IPS-18a (cell line): ENCODE measurements at regions not wholly inside any gene's neighbourhood (a gene's known extent, or its start where the extent isn't known, plus 50 kb on each side); places are given as distances from the start of the nearest gene placed in this dataset.
"Not testable (repeated sequence)": the region's sequence is repeated elsewhere in the genome, so short reads cannot be mapped to it uniquely, and the experiment has no call there.

Experiments
- H3K27ac ChIP-seq: one replicate; pipeline ENCODE4 v1.5.1; 2013; ENCODE audit warnings: low read length
- H3K27me3 ChIP-seq: one replicate; pipeline ENCODE4 v1.6.1; 2013; ENCODE audit warnings: mild to moderate bottlenecking, low read length; ENCODE audit not compliant: control insufficient read depth, insufficient read depth
- H3K36me3 ChIP-seq: one replicate; pipeline ENCODE4 v1.6.1; 2013; ENCODE audit warnings: low read depth, low read length; ENCODE audit not compliant: control insufficient read depth
- H3K4me1 ChIP-seq: one replicate; pipeline ENCODE4 v1.6.1; 2013; ENCODE audit warnings: low read depth, low read length; ENCODE audit not compliant: control insufficient read depth
- H3K4me3 ChIP-seq: one replicate; pipeline ENCODE4 v1.5.1; 2013; ENCODE audit warnings: low read length
- H3K9ac ChIP-seq: one replicate; pipeline ENCODE4 v1.6.1; 2013; ENCODE audit warnings: mild to moderate bottlenecking, low read length, moderate library complexity
- H3K9me3 ChIP-seq: one replicate; pipeline ENCODE4 v1.6.1; 2013; ENCODE audit warnings: low read depth, low read length; ENCODE audit not compliant: control insufficient read depth

DNA sequence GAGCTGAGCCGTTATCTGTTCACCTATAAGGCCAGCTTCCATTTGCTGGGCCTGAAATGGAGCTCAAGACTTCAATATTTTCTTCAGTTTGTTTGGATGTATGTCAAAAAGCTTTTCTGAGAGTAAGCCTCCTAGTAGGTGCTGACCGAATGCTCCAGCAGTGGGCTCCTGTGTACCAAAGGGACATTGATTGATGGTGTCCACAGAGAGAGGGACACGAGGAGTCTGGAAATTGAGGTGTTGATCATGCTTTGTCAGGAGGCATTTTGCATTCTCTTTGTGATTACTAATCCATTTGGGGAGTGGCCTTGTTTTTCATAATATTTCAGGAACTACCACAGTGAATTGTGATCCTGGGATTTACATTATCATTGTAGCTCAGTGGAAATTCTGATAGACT, 107.7 kb upstream of the SLC38A2 start:
- Histone ChIP-seq H3K9ac (no peak overlapping the region), H3K36me3 (no peaks in the 10 kb centered on the region), H3K9me3 (no peaks in the 10 kb centered on the region), H3K27me3 (no peaks in the 10 kb centered on the region), H3K4me1 (peaks cover 19% of the 10 kb centered on the region), H3K27ac (no peak overlapping the region), H3K4me3 (no peak overlapping the region)

DNA sequence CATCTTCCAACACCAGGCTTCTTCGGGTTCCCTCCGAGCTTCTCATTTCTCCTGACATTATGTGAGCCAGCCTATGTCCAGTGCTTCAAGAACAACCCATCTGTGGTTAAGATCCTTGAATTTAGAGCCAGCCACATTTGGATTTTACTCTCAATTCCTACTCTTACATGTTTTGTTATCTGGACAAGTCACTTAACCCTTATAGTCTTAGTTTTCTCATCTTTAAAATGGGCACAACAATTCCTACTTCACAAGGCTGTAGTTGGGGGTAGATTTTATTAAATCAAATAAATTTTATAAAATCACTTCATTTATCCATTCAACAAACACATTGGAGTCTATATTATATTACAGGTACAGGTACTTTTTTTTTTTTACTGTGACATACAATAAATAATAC, 105.5 kb upstream of the SLC38A2 start:
- H3K4me1 ChIP-seq: peaks cover 14% of the 10 kb centered on the region

DNA sequence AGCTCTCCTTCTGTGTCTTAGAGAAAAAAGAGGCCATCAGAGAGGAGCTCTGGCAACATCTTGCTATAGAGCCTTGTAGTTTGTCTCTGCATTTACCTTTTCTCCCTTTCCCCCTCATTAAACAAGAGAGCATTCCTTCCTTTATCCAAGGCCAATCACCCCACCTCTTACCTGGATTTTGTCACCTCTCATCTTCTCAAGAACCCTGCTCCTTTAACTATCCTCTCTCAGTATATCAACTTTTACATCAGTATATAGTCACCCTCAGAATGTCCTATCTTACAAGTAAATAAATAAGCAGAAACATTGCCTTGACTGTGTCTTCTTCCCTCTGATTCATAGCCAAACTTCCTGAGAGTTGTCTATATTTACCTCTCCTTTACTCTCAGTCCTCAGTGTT, 105.0 kb upstream of the SLC38A2 start:
- Histone ChIP-seq H3K4me3 (no peak overlapping the region), H3K9me3 (no peaks in the 10 kb centered on the region), H3K27ac (no peak overlapping the region), H3K36me3 (no peaks in the 10 kb centered on the region), H3K9ac (no peak overlapping the region), H3K27me3 (no peaks in the 10 kb centered on the region), H3K4me1 (peaks cover 9% of the 10 kb centered on the region)

More for the DNA sequence above, 105.5 kb upstream of the SLC38A2 start:
- Histone ChIP-seq H3K9ac (no peak overlapping the region), H3K36me3 (no peaks in the 10 kb centered on the region), H3K9me3 (no peaks in the 10 kb centered on the region), H3K27ac (no peak overlapping the region), H3K4me3 (no peak overlapping the region), H3K27me3 (no peaks in the 10 kb centered on the region)

DNA sequence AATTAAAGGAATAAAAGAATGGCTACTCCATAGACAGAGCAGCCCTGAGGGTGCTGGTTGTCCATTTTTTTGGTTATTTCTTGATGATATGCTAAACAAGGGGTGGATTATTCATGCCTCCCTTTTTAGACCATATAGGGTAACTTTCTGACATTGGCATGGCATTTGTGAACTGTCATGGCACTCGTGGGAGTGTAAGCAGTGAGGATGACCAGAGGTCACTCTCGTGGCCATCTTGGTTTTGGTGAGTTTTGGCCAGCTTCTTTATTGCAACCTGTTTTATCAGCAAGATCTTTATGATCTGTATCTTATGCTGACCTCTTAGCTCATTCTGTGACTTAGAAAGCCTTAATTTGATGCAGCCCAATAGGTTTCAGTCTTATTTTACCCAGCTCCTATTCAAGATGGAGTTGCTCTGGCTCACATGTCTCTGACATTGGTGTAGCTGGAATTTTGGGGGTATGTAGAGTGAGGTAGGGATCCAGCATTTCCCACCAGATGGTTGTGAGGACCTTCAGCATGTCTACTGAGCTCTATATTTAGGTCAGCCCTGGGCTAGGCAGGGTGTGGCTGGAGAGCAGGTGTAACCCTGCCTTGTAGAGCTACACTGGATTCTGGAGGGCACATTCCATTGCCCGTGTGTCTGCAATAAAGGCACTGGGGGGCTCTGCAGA, 103.5 kb upstream of the SLC38A2 start:
- no peaks in the 10 kb centered on the region for H3K9me3 ChIP-seq
- no peak overlapping the region for H3K4me3 ChIP-seq
- no peak overlapping the region for H3K27ac ChIP-seq
- H3K9ac ChIP-seq: no peak overlapping the region
- peaks cover 6% of the 10 kb centered on the region for H3K4me1 ChIP-seq
- H3K27me3 ChIP-seq: no peaks in the 10 kb centered on the region
- no peaks in the 10 kb centered on the region for H3K36me3 ChIP-seq

- H3K4me1 ChIP-seq, H3K27ac ChIP-seq, H3K27me3 ChIP-seq: not testable (repeated sequence)
Measured at GRCh38 chr12:46474385-46474784, 101.8 kb upstream of the SLC38A2 start.

DNA sequence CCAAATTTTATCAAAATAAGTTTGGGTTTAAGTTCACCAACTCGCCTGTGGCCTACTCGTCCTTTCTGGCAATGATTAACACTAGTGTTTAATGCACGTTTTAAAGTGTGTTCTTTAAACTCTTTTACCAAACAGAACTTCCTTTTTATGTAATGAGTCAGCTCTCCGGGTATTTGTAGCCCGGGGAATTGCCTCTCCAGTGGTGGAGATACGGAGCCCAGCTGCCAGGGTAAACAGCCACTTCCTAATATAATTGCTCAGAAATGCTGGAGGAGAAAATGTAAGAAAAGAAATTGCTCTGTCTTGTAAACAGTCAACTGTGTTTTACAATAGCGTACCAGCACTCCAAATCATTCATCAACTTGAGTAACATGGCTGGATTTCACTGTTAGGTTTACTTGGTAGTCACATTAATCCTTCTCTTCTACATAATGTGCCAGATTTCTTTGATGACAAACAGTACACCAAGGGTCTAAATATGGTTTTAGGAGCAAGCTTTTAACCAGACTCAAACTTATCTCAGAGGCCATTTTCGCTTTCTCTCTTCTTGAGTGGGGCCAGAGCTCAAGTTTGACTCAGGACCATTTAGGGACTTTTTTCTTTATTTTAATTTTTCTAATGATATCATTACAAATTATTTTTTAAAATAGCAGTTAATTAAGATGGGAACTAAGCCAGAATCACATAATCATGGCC, 101.2 kb upstream of the SLC38A2 start:
- peaks cover 6% of the 10 kb centered on the region for H3K4me1 ChIP-seq
- H3K27ac ChIP-seq: no peak overlapping the region
- H3K9ac ChIP-seq: no peak overlapping the region
- no peaks in the 10 kb centered on the region for H3K36me3 ChIP-seq
- no peaks in the 10 kb centered on the region for H3K27me3 ChIP-seq
- H3K4me3 ChIP-seq: no peak overlapping the region
- H3K9me3 ChIP-seq: no peaks in the 10 kb centered on the region

More at GRCh38 chr12:46474385-46474784, 101.8 kb upstream of the SLC38A2 start:
- not testable (repeated sequence) for H3K4me3 ChIP-seq, H3K9ac ChIP-seq, H3K9me3 ChIP-seq, H3K36me3 ChIP-seq

DNA sequence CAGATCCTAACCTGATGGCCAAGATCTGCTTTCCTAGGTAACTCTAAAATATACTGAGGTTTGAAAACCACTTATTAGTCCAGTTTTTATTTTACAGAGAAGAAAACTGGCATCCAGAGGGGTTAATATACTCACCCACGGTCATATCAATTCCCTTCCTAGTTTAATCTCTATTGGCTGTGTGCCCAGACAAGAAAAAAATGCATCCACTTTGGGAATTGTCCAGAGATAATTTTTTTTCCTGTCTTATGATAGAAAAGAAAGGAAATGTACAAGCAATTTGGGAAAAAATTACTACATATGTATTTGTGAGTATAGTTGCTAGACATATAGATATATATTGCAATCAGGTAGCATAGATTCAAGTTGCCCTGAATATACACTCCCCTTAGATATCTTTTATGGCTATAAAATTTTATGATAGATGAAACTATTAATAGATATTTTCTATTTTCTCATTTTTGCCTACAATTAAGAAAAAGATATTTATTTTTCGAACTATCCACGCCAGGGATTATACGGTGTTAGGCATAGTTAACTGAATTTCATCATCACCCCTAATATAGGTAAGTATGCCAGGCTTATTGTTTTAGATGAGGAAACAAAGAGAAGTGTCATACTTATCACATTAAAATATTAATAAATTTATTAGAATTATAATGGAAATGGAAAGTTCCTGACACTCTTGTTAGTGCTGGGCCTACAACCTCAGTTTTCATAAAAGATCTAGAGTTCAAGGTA, 100.5 kb upstream of the SLC38A2 start:
- Histone ChIP-seq H3K4me3 (no peak overlapping the region), H3K9me3 (no peaks in the 10 kb centered on the region), H3K9ac (no peak overlapping the region)

DNA sequence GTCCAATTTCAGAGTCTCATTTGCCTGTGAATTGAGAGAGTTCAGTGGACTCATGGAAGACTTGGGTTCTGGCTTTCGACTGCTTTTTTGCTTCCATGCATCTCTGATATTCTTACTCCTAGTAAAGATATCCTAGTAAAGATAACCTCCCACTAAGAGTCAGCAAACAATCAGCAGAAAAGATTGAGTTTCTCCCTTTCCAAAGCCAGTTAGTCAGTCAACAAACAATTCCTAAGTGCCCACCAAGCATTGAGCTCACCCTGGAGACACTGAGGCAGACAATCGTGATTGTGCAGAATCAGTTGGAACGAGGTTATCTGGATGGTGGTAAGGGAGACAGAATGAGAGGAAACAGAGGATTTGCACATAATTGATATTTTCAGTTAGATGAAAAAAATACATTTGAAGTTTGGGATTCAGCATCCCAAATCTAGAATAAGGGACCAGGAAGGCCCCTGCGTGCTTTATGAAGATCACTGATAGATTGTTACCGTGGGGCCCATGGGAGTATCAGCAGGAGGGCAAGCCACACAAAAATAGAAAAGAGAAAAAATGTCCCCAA, 99.7 kb upstream of the SLC38A2 start:
- Histone ChIP-seq H3K36me3 (no peaks in the 10 kb centered on the region), H3K9me3 (no peaks in the 10 kb centered on the region), H3K9ac (no peak overlapping the region), H3K27me3 (no peaks in the 10 kb centered on the region), H3K4me1 (peaks cover 6% of the 10 kb centered on the region), H3K4me3 (no peak overlapping the region), H3K27ac (no peak overlapping the region)

More for the DNA sequence above, 100.5 kb upstream of the SLC38A2 start:
- no peak overlapping the region for H3K27ac ChIP-seq
- H3K4me1 ChIP-seq: peaks cover 6% of the 10 kb centered on the region
- H3K36me3 ChIP-seq: no peaks in the 10 kb centered on the region
- no peaks in the 10 kb centered on the region for H3K27me3 ChIP-seq

DNA sequence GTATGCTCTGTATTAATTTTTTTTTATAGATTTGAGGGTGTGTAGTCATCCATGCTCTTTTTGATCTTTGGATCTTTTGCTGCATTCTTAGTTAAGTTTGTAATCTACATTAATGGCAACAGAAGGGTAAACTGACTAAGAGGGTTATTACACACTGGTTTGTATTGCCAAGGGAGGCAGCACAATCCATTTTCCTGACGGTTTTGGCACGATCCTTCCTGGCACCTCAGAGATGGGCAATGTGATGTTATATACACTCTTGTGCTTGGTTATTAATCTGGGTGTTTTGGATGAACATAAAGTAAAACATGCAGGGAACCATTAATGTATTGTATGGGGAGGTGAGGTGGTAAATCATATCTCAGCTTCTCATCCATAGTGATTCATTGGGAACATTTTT, 98.8 kb upstream of the SLC38A2 start:
- H3K9ac ChIP-seq: no peak overlapping the region
- no peaks in the 10 kb centered on the region for H3K27me3 ChIP-seq
- no peaks in the 10 kb centered on the region for H3K9me3 ChIP-seq
- H3K36me3 ChIP-seq: no peaks in the 10 kb centered on the region
- H3K27ac ChIP-seq: no peak overlapping the region
- no peak overlapping the region for H3K4me3 ChIP-seq
- H3K4me1 ChIP-seq: peaks cover 6% of the 10 kb centered on the region

DNA sequence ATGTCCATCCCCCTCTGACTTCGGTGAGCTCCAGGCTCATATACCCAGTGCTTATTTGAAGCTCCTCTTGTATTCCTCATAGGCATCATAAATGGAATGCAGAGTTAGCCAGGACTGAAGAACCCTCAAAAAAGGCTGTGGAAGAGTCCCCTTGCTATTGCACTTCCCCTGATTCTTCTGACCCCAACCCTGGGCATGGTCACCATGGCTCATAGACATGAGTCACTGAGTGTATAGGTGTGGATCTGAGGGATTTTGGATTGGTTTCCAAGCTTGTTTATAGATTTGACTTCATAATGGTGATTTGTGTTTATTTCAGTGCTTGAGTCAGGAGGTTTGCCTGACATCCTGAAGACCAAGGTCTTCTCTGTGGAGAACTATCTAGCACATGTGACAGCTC, 98.4 kb upstream of the SLC38A2 start:
- H3K36me3 ChIP-seq: no peaks in the 10 kb centered on the region
- no peaks in the 10 kb centered on the region for H3K27me3 ChIP-seq
- no peak overlapping the region for H3K4me3 ChIP-seq
- no peak overlapping the region for H3K9ac ChIP-seq
- no peak overlapping the region for H3K27ac ChIP-seq
- H3K4me1 ChIP-seq: peaks cover 6% of the 10 kb centered on the region
- no peaks in the 10 kb centered on the region for H3K9me3 ChIP-seq

DNA sequence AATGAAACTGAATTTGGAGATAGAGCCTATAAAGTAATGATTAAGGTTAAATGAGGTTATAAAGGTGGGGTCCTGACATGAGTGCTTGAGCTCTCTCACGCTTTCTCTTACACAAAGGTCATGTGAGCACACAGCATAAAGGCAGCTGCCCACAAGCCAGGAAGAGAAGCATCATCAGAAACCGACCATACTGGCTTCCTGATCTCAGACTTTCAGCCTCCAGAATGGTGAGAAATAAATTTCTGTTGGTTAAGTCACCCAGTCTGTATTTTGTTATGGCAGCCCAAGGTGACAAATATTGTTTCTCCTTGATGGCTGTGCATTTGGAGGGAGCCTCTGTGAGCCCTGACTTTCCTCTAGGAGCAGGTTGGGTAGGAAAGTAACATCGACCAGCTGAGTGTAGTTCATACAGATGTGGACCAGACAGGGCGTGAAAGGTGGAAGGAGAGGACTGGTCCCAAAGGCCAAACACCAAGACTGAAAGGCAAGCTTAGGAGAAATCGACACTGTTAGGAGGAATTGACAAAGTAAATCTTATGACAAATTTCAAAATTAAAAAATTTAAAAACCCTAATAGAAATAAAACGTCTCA, 97.6 kb upstream of the SLC38A2 start:
- no peak overlapping the region for H3K9ac ChIP-seq
- H3K27me3 ChIP-seq: no peaks in the 10 kb centered on the region
- H3K4me1 ChIP-seq: peaks cover 6% of the 10 kb centered on the region
- no peak overlapping the region for H3K27ac ChIP-seq
- H3K4me3 ChIP-seq: no peak overlapping the region
- H3K36me3 ChIP-seq: no peaks in the 10 kb centered on the region
- H3K9me3 ChIP-seq: no peaks in the 10 kb centered on the region
